HepG2 (cell line): ENCODE measurements at regions not wholly inside any gene's neighbourhood (a gene's known extent, or its start where the extent isn't known, plus 50 kb on each side); places are given as distances from the start of the nearest gene placed in this dataset.

Experiments used
- MXI1 ChIP-seq: IDR thresholded peaks from 3 replicates; pipeline ENCODE4 v1.6.1; 2012; ENCODE audit warnings: low read depth, low read length, inconsistent platforms, borderline replicate concordance
- RAD21 ChIP-seq: fragments of 450-650 bp; formaldehyde crosslinking; IDR thresholded peaks from 2 replicates; pipeline ENCODE4 v1.5.0; 2020; ENCODE audit warnings: mild to moderate bottlenecking
- TF ChIP-seq, protein P1 (sequence below): conservative IDR thresholded peaks from 2 replicates; pipeline ENCODE4 v1.6.1; 2018; ENCODE audit warnings: missing genetic modification reagents

DNA sequence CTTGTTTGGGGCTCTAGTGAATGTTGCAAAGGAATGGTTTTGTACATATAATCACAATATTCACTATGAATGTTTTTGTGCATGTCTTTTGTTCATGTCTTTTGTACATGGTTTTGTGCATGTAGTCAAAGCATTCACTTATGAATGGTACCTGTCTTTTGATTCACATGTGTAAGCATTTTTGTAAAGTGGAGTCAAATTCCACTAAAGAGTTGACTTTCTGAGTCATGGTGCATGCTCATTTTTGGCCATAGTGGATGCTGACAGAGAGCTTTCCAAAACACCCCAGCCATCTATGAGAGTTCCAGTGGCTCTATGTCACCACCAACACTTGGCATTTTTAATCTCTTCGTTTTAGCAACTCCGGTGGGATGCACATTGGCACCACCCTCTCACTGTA is 1185.9 kb upstream of the TMEM132C start:
- TF ChIP-seq, protein P1, sequence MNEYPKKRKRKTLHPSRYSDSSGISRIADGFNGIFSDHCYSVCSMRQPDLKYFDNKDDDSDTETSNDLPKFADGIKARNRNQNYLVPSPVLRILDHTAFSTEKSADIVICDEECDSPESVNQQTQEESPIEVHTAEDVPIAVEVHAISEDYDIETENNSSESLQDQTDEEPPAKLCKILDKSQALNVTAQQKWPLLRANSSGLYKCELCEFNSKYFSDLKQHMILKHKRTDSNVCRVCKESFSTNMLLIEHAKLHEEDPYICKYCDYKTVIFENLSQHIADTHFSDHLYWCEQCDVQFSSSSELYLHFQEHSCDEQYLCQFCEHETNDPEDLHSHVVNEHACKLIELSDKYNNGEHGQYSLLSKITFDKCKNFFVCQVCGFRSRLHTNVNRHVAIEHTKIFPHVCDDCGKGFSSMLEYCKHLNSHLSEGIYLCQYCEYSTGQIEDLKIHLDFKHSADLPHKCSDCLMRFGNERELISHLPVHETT: no peak
- TF ChIP-seq MXI1 (no peak), RAD21 (CRISPR knock-in tag) (no peak)
